ENCODE measurements at regions not wholly inside any gene's neighbourhood (a gene's known extent, or its start where the extent isn't known, plus 50 kb on each side); places are given as distances from the start of the nearest gene placed in this dataset.
"Not testable (repeated sequence)": the region's sequence is repeated elsewhere in the genome, so short reads cannot be mapped to it uniquely, and the experiment has no call there.

DNA sequence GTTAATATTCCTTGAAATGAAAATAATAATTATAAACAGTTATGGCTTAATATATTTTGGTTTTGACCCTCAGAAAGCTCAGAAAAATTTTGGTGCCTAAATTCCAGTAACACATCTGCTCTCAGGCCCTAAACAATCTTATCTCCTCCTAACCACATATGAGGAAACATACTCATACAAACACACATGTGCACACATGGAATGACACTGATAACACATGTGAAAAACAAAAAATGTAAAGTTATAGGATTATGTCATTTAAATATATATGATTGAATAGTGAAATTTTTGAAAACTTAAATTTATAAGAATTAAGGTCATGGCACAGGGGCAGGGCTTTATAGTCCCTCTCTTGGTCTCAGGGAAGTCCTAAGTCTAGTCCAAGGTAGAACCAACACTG, 127.2 kb upstream of the TRPC7 start:
- FAIRE-seq = no peak
- no peak for DNase-seq (ENCODE audit: low spot score)

GRCh38 chr5:136491806-136492205, 126.5 kb upstream of the TRPC7 start:
- DNase-seq (ENCODE audit: low spot score) = no peak
- FAIRE-seq = no peak

DNA sequence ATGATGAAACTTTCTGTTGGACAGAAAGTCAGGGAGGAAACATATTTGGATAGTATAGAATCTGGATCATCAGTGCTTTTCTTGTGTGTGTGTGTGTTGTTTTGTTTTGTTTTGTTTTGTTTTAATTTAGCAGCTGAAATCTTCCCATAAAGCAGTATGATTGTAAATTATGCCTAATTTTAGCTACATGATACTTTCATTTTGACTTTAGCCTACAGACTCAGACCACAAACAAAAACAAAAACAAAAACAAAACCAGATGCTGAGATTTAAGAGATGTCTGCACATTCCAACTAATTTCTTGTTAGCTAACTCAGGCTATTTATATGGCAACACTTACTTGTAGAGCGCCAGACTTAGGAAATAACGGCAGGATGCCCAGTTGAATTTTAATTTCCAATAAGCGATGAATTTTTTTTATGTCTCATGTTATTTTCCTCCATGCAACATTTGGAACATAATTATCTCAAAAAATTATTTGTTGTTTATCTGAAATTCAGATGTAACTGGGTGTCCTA, 119.5 kb upstream of the TRPC7 start:
- no peak for DNase-seq (ENCODE audit: low spot score)
- no peak for FAIRE-seq

- FAIRE-seq = no peak
- DNase-seq (ENCODE audit: low spot score) = no peak
Measured at GRCh38 chr5:136482206-136482605, 116.9 kb upstream of the TRPC7 start.

DNA sequence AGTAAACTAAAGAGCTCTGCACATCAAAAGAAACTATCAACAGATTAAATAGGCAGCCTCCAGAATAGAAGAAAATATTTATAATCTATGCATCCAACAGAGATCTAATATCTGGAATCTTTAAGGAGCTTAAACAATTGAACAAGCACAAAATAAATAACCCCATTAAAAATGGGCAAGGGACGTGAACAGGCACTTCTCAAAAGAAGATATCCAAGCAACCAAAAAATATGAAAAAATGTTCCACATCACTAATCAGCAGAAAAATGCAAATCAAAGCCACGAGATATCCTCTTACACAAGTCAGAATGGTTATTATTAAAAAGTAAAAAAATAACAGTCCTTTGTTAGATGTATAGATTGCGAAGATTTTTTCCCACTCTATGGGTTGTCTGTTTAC, 109.1 kb upstream of the TRPC7 start:
- FAIRE-seq = no peak
- DNase-seq (ENCODE audit: low spot score) = no peak

GRCh38 chr5:136467632-136468031, 102.3 kb upstream of the TRPC7 start:
- DNase-seq (ENCODE audit: low spot score) = no peak
- no peak for FAIRE-seq

DNA sequence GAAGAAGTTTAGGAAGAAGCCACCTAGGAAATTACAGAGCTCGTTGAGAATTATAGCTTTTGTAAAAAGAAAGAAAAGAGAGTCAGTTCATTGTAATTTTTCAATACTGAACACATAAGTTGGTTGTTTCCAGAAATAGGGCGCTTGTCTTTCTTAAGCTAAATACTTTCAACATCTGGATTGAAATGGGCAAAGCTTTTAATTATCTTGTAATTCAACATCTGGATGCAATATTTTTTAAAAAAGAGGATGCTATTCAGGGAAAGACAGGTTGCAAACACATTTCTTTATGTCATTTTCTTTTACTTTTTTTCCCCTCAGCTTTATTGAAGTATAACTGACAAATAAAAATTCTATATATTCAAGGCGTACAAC, 100.7 kb upstream of the TRPC7 start:
- FAIRE-seq (no peak), DNase-seq (ENCODE audit: low spot score) (no peak)

DNA sequence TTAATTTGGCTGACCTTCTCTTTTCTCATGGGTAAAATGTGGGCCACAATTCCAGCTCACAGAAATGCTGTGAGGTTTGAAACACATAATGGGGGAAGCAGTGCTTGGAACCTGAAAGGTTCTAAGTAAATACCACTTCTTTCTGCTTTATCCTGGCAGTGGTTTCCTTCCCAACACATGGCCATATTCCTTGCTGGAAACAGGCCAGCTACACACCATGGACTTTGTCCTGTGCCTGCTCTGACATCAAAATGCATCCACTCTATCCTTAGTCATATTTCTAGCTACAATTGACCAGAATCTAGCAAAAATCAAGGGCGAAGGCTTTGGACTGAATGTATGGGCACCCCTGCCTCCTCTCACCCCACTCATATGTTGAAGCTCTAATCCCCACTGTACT, 93.1 kb upstream of the TRPC7 start:
- DNase-seq (ENCODE audit: low spot score) (no peak), FAIRE-seq (no peak)

- no peak for DNase-seq (ENCODE audit: low spot score)
- FAIRE-seq = no peak
Measured at GRCh38 chr5:136457390-136458013, 92.2 kb upstream of the TRPC7 start.

GRCh38 chr5:136455409-136455808, 90.1 kb upstream of the TRPC7 start:
- FAIRE-seq (no peak), DNase-seq (ENCODE audit: low spot score) (no peak)

- no peak for FAIRE-seq
- no peak for DNase-seq (ENCODE audit: low spot score)
Measured at GRCh38 chr5:136453986-136454758, 88.8 kb upstream of the TRPC7 start.

DNA sequence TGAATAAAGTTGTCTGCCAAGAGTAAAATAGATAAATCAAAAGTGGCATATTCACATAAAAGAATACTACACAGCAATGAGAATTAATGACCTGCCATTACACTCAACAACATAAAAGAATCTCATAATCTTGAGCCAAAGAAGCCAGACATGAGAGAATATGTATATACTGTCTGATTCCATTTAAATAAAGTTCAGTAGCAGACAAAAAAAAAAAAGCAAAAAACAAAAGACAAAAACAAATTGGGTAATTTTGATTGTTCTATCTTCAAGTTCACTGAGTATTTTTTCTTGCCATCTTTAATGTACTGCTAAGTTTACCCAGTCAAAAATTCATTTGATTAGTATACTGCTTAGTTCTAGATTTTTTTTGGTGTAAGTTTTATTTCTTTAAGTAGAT, 87.9 kb upstream of the TRPC7 start:
- no peak for FAIRE-seq
- DNase-seq (ENCODE audit: low spot score) = no peak

GRCh38 chr5:136447576-136447975, 82.2 kb upstream of the TRPC7 start:
- FAIRE-seq; DNase-seq (ENCODE audit: low spot score): not testable (repeated sequence)

- DNase-seq (ENCODE audit: low spot score) = no peak
- no peak for FAIRE-seq
Measured at GRCh38 chr5:136446565-136446964, 81.2 kb upstream of the TRPC7 start.

DNA sequence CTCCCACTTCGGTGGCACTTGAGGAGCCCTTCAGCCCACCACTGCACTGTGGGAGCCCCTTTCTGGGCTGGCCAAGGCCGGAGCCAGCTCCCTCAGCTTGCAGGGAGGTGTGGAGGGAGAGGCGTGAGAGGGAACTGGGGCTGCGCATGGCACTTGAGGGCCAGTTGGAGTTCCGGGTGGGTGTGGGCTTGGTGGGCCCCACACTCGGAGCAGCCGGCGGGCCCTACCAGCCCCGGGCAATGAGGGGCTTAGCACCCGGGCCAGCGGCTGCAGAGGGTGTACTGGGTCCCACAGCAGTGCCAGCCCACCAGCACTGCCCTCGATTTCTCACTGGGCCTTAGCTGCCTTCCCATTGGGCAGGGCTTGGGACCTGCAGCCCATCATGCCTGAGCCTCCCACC, 78.8 kb upstream of the TRPC7 start:
- FAIRE-seq; DNase-seq (ENCODE audit: low spot score): not testable (repeated sequence)

DNA sequence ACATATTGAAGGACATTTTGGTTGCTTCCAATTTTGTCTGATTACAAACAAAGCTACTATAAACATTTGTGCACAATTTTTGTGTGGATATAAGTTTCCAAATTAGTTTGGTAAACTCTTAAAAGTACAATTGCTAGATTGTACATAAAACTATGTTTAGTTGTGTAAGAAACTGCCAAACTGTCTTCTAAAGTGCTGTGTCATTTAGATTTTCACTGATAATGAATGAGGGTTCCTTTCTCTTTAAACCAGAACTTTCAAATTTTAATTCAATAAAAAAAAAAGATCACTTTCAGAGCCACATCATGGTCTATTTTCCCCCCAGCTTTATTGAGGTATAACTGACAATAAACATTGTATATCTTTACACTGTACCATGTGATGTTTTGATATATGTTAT, 74.0 kb upstream of the TRPC7 start:
- FAIRE-seq (no peak), DNase-seq (ENCODE audit: low spot score) (no peak)

DNA sequence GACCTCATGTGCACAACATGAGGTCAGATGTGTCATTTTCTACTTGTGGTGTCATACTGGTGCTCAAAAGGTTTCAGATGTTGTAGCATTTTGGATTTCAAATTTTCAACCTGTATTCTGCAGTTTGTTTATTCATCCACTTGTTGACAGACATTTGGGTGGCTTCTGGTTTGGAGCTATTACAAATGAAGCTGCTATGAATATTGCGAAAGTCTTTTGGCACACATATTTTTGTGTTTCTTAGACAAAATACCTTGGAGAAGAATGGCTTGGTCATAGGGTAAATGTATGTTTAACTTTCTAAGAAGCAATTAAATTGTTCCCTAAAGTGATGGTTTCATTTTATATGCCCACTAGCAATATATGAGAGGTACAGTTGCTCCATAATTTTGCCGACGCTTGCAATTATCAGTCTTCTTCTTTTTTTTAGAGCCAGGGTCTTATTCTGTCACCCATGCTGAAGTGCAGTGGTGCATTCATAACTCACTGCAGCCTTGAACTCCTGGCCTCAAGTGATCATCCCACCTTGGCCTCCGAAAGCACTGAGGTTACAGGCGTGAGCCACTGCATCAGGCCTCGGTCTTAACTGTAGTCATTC, 70.7 kb upstream of the TRPC7 start:
- DNase-seq (ENCODE audit: low spot score) = no peak
- no peak for FAIRE-seq

GRCh38 chr5:136434795-136435194, 69.5 kb upstream of the TRPC7 start:
- DNase-seq (ENCODE audit: low spot score) (no peak), FAIRE-seq (no peak)

DNA sequence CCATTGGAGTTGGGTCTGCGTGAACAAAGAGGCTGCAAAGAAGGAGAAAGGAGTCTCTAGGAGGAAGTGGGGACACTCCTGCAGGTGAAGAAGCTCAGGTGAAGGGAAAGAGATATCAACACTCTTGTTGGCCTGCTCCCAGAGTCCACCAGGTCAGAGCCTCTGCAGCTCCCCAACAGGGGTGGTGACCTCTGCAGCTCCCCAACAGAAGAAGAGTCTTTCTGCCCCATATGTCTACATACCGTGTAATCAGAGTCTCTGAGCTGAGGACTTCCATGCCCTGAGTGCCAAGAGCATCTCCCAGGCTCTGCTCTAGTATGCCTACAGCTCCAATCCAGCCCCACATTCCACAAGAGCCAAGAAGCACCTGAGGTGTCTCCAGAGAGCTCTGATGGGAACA, 67.4 kb upstream of the TRPC7 start:
- FAIRE-seq (no peak), DNase-seq (ENCODE audit: low spot score) (no peak)

- DNase-seq (ENCODE audit: low spot score) = no peak
- no peak for FAIRE-seq
Measured at GRCh38 chr5:136430081-136430480, 64.7 kb upstream of the TRPC7 start.

DNA sequence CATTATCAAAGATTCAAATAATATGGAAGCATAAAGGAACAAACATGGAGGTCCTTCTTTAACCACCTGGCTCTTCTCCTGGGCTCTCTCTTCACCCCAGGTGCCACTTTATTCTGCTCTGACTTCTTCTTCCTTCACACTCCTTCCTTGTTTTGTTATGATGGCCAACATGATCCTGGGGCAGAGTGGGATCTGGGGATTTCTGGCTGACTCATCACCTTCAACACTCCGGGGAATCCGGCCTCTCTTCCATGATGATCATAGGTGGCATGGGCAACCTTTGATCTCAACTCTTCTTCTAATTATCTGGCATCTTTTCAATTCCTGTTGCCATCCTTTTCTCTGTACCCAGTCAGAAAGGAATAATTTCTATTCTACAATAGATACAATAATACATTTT, 62.1 kb upstream of the TRPC7 start:
- DNase-seq (ENCODE audit: low spot score) (no peak), FAIRE-seq (no peak)

DNA sequence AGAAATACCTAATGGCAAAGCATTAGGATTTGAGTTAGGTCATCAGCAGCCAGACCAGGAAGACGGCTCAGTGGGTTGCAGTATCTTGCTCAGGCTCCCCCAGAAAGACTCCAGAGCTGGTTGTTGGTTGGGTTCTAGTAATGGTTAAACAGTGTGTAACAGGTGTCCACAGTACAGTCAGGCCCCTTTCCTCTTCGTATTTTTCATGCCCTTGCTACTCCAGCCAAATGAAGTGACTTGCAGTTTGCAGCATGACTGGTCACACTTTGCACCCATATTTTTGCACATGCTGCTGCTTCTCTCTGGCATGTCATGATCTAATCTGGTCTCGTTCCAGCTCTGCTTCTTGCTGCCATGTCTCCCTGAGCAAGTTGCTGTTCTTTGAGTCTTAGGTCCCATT, 60.6 kb upstream of the TRPC7 start:
- DNase-seq (ENCODE audit: low spot score) (no peak), FAIRE-seq (no peak)
